WI38 (cell line): ENCODE measurements at regions not wholly inside any gene's neighbourhood (a gene's known extent, or its start where the extent isn't known, plus 50 kb on each side); places are given as distances from the start of the nearest gene placed in this dataset.

Experiments
- H3K4me3 ChIP-seq: 2 replicates; pipeline ENCODE4 v1.5.1; 2011; ENCODE audit warnings: low read depth, mild to moderate bottlenecking, control low read depth, low read length
- TF ChIP-seq, protein P1 (sequence below): IDR thresholded peaks from 2 replicates; pipeline ENCODE4 v1.5.1; 2012; ENCODE audit warnings: low read depth, mild to moderate bottlenecking, control low read depth, low read length

DNA sequence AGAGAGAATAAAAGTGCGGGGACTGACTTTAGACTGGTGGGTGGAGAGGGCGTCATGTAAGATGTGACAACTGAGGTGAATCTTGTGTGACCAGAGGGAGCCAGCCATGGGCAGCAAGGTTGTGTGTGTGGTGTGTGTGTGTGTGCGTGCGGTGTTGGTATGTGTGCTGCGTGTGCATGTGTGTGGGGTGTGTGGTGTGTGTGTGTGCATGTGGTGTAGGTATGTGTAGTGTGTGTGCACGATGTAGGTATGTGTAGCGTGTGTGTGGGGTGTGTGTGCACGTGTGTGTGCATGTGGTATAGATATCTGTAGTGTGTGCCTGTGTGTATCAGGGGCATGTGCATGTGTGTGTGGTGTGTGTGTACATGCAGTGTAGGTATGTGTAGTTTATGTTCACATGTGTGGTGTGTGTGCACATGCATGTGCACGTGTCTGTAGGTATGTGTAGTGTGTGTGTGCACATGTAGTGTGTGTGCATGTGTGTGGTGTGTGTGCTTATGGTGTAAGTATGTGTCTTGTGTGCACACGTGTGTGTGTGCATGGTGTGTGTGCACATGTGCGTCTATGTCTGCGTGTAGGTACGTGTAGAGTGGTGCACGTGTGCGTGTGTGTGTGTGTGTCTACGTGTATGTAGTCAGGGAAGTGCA is 312.3 kb upstream of the MKI67 start:
- no peak overlapping the region for H3K4me3 ChIP-seq
- TF ChIP-seq, protein P1, sequence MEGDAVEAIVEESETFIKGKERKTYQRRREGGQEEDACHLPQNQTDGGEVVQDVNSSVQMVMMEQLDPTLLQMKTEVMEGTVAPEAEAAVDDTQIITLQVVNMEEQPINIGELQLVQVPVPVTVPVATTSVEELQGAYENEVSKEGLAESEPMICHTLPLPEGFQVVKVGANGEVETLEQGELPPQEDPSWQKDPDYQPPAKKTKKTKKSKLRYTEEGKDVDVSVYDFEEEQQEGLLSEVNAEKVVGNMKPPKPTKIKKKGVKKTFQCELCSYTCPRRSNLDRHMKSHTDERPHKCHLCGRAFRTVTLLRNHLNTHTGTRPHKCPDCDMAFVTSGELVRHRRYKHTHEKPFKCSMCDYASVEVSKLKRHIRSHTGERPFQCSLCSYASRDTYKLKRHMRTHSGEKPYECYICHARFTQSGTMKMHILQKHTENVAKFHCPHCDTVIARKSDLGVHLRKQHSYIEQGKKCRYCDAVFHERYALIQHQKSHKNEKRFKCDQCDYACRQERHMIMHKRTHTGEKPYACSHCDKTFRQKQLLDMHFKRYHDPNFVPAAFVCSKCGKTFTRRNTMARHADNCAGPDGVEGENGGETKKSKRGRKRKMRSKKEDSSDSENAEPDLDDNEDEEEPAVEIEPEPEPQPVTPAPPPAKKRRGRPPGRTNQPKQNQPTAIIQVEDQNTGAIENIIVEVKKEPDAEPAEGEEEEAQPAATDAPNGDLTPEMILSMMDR: no peak

DNA sequence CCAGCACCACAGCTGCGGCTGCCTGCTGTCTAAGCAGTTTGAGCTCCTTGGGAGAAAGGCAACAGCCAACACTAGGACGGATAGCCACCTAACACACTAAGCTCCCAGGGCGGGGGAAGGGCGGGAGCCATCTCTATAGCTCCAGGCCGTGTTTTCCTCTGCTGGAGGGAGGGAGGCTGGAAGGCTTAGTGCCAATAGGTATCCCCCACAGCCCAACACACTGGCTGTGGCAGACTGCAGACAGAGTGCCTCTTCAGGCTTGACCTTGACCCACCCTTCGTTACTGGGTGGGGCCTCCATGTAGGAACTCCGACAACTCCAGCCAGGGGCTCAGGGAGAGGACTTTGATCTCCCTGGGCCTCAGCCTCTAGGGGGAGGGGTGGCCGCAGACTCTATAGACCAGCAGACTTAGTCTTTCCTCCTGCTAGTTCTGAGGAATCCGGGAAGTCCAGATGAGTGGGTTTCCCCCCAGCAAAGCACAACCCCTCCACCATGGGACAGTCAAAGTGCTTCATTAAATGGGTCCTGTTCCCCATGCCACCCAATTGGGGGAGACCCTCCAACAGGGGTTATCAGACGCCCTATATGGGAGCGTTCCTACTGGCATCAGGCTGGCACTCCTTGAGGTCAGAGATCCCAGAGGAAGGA is 314.4 kb upstream of the MKI67 start:
- TF ChIP-seq, protein P1: no peak
- H3K4me3 ChIP-seq: no peak overlapping the region

DNA sequence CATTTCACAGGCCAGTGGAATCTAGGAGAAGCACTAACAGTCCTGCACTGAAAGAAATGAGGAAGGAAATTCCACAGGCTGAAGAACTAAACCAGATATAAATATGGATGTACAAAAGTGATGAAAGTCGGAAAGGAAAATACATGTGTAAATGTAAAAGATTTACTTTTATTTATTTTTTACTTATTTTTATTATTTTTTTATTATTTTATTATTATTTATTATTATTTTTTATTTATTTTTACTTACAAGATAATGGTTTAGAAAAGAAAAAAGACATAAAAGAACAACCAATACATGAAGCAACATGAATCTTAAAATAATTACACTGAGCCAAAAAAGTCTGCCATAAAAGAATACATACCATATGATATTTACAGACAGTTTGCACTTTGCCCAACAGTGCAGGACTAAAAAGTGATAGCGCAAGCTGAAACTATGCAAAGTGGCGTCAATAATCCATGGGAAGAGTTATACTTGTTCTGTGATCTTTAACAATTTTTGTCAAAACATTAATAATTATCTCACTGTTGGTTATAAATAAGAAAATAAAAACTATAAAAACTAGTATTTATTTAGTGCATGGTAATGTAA is 317.8 kb upstream of the MKI67 start:
- H3K4me3 ChIP-seq: no peak overlapping the region
- TF ChIP-seq, protein P1: no peak

DNA sequence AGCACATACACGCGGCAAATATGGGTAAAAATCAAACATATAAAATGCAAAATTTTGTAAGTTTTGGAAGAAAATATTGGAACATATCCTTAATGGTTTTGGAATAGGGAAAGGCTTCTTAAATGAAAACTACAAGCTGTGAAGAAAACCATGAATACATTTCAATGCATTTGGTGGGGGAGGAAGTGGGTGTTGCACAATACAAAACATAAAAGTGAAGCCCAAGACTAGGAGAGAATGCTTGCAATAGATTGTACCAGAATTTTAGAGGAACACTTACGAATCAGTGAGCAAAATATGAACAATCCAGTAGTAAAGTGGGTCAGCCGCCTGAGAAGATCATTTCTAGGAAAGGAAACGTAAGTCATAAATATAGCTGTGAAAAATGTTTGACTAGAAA is 322.6 kb upstream of the MKI67 start:
- H3K4me3 ChIP-seq: no peak overlapping the region
- TF ChIP-seq, protein P1: no peak

- no peak overlapping the region for H3K4me3 ChIP-seq
- TF ChIP-seq, protein P1: no peak
These were observed 325.7 kb upstream of the MKI67 start for GRCh38 chr10:128451879-128452278.

DNA sequence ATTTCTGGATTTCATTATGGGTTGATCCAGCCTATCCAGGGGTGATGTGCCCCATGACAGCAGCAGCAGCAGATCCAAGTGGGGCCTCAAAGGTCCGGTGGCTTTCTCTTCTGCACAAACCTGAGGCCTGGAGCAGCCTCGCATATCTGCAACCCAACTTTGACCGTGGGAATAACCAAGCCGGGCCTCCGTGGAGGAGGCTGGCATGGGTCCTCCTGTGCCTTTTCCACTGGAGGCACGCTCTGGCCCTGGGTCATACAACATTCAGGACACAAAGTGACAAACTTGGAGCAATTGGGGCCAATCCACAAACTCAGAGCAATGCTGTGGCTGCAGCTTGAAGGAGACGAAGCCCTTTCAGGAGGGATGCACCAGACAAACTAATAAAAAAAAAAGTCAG is 330.0 kb upstream of the MKI67 start:
- H3K4me3 ChIP-seq: no peak overlapping the region
- TF ChIP-seq, protein P1: no peak

GRCh38 chr10:128457136-128457535 is 330.9 kb upstream of the MKI67 start:
- TF ChIP-seq, protein P1: no peak

More at GRCh38 chr10:128457136-128457535, 330.9 kb upstream of the MKI67 start:
- no peak overlapping the region for H3K4me3 ChIP-seq
